H1 (cell line): ENCODE measurements at regions not wholly inside any gene's neighbourhood (a gene's known extent, or its start where the extent isn't known, plus 50 kb on each side); places are given as distances from the start of the nearest gene placed in this dataset.

ENCODE experiments used
- CTCF ChIA-PET: fragments of 300-600 bp; sonication (Branson Sonifier 250); formaldehyde crosslinking; loops from one replicate; lab custom pipeline; 2021; ENCODE audit not compliant: partially characterized antibody; lab: Charles Lee
- POLR2A ChIA-PET: fragments of 300-600 bp; sonication (Branson Sonifier 250); formaldehyde crosslinking; loops from one replicate; lab custom pipeline; 2021; ENCODE audit warnings: inconsistent platforms; ENCODE audit not compliant: partially characterized antibody; lab: Charles Lee
- DNase-seq, 2 experiments: peaks; one replicate each; pipeline versions ENCODE4 v3.0.0 to v3.0.0-alpha.2; 2010 to 2022; ENCODE audit warnings: low spot score in 2 of 2, low read depth in 1 of 2, mixed read lengths in 1 of 2
- FAIRE-seq: peaks from 2 replicates; lab custom pipeline; 2011; peaks lifted over from hg19 to GRCh38; lab: Jason Lieb, UNC
- H2AFZ ChIP-seq: 2 replicates; pipeline ENCODE4 v1.8.1; 2012; ENCODE audit warnings: low read length, inconsistent platforms
- H2AK5ac ChIP-seq: 2 replicates; pipeline ENCODE4 v1.6.1; 2013; ENCODE audit warnings: low read depth, low read length
- H2BK120ac ChIP-seq: replicated peaks from 2 replicates; pipeline ENCODE3; 2013; ENCODE audit warnings: low read depth, low read length, inconsistent platforms
- H2BK12ac ChIP-seq: 2 replicates; pipeline ENCODE4 v1.6.1; 2013; ENCODE audit warnings: low read depth, low read length
- H2BK15ac ChIP-seq: 2 replicates; pipeline ENCODE4 v1.6.1; 2013; ENCODE audit warnings: low read length
- H2BK20ac ChIP-seq: 2 replicates; pipeline ENCODE4 v1.6.1; 2013; ENCODE audit warnings: low read length
- H2BK5ac ChIP-seq: 2 replicates; pipeline ENCODE4 v1.6.1; 2013; ENCODE audit warnings: low read depth, low read length
- H3K14ac ChIP-seq: 2 replicates; pipeline ENCODE4 v1.6.1; 2013; ENCODE audit warnings: inconsistent platforms; ENCODE audit not compliant: insufficient read length
- H3K18ac ChIP-seq: 2 replicates; pipeline ENCODE4 v1.6.1; 2013; ENCODE audit warnings: low read length; ENCODE audit errors: extremely low read depth
- H3K23ac ChIP-seq: 2 replicates; pipeline ENCODE4 v1.6.1; 2013; ENCODE audit warnings: inconsistent platforms; ENCODE audit not compliant: insufficient read length
- H3K23me2 ChIP-seq: 2 replicates; pipeline ENCODE4 v1.6.1; 2013; ENCODE audit warnings: low read depth, low read length
- H3K27ac ChIP-seq: 2 replicates; pipeline ENCODE4 v1.6.1; 2011; ENCODE audit warnings: low read depth, low read length, inconsistent platforms
- H3K27me3 ChIP-seq, 4 experiments: replicated peaks in 1 of 4; 1 replicate in 1 of 4; 2 replicates in 3 of 4; pipeline versions ENCODE4 v1.6.1 to v1.8.1; 2011 to 2013; ENCODE audit warnings: low read length in 3 of 4, mild to moderate bottlenecking in 3 of 4, inconsistent platforms in 2 of 4, mixed read lengths in 2 of 4, moderate library complexity in 1 of 4; ENCODE audit not compliant: control insufficient read depth in 3 of 4, insufficient read depth in 3 of 4; ENCODE audit errors: extremely low read depth in 1 of 4
- H3K36me3 ChIP-seq, 4 experiments: 2 replicates each; pipeline versions ENCODE4 v1.6.1 to v1.8.1; 2011 to 2013; ENCODE audit warnings: mild to moderate bottlenecking in 4 of 4, low read length in 3 of 4, moderate library complexity in 2 of 4, control low read depth in 1 of 4, inconsistent platforms in 1 of 4; ENCODE audit not compliant: insufficient read depth in 4 of 4, control insufficient read depth in 2 of 4
- H3K4ac ChIP-seq: replicated peaks from 2 replicates; pipeline ENCODE3; 2013; ENCODE audit warnings: low read length, low read depth, mixed read lengths, inconsistent platforms; ENCODE audit not compliant: insufficient read length
- H3K4me1 ChIP-seq, 4 experiments: replicated peaks in 1 of 4; 1 replicate in 1 of 4; 2 replicates in 3 of 4; pipeline versions ENCODE4 v1.6.1 to v1.8.1; 2011 to 2013; ENCODE audit warnings: low read length in 3 of 4, inconsistent platforms in 2 of 4, mixed read lengths in 1 of 4; ENCODE audit not compliant: insufficient read depth in 4 of 4, control insufficient read depth in 3 of 4
- H3K4me2 ChIP-seq, 2 experiments: 2 replicates each; pipeline versions ENCODE4 v1.6.1 to v1.8.1; 2011 to 2013; ENCODE audit warnings: low read depth in 2 of 2, low read length in 2 of 2, control low read depth in 1 of 2, inconsistent platforms in 1 of 2, mild to moderate bottlenecking in 1 of 2; ENCODE audit not compliant: insufficient read depth in 1 of 2
- H3K4me3 ChIP-seq, 4 experiments: fragments of 200-600, 300-600 bp in 1 of 4; sonication (generic), shearing (Covaris generic), sonication (Bioruptor Twin) in 1 of 4; 2 replicates each; pipeline versions ENCODE4 v1.5.1 to v1.8.1; 2011 to 2016; ENCODE audit warnings: low read length in 4 of 4, low read depth in 3 of 4, control low read depth in 2 of 4, inconsistent platforms in 2 of 4, mild to moderate bottlenecking in 2 of 4, mixed read lengths in 1 of 4, moderate library complexity in 1 of 4; ENCODE audit not compliant: insufficient read depth in 2 of 4; ENCODE audit errors: extremely low read depth in 1 of 4
- H3K56ac ChIP-seq: replicated peaks from 2 replicates; pipeline ENCODE3; 2013; ENCODE audit warnings: low read depth, mild to moderate bottlenecking, mixed read lengths, low read length, inconsistent platforms; ENCODE audit not compliant: insufficient read length
- H3K79me1 ChIP-seq: 2 replicates; pipeline ENCODE4 v1.6.1; 2013; ENCODE audit warnings: low read depth, low read length, control low read depth
- H3K79me2 ChIP-seq, 2 experiments: 2 replicates each; pipeline versions ENCODE4 v1.6.1 to v1.8.1; 2012 to 2013; ENCODE audit warnings: low read length in 2 of 2, mild to moderate bottlenecking in 2 of 2, inconsistent platforms in 1 of 2; ENCODE audit not compliant: insufficient read depth in 2 of 2, control insufficient read depth in 1 of 2
- H3K9ac ChIP-seq, 4 experiments: replicated peaks in 1 of 4; 1 replicate in 1 of 4; 2 replicates in 3 of 4; pipeline versions ENCODE4 v1.6.1 to v1.8.1; 2011 to 2013; ENCODE audit warnings: low read depth in 3 of 4, low read length in 3 of 4, control low read depth in 2 of 4, mild to moderate bottlenecking in 2 of 4, moderate library complexity in 2 of 4, inconsistent platforms in 1 of 4; ENCODE audit errors: extremely low read depth in 1 of 4
- H3K9me3 ChIP-seq, 2 experiments: 2 replicates each; pipeline versions ENCODE4 v1.6.1 to v1.8.1; 2012 to 2013; ENCODE audit warnings: mild to moderate bottlenecking in 2 of 2, moderate library complexity in 2 of 2, control low read depth in 1 of 2, inconsistent platforms in 1 of 2, low read depth in 1 of 2, low read length in 1 of 2, mixed read lengths in 1 of 2; ENCODE audit not compliant: insufficient read depth in 2 of 2
- H4K20me1 ChIP-seq, 2 experiments: replicated peaks in 1 of 2; 2 replicates each; pipeline versions ENCODE3 to v1.8.1; 2011 to 2013; ENCODE audit warnings: inconsistent platforms in 2 of 2, low read length in 2 of 2, mild to moderate bottlenecking in 1 of 2; ENCODE audit not compliant: insufficient read depth in 2 of 2, control insufficient read depth in 1 of 2
- H4K5ac ChIP-seq: 2 replicates; pipeline ENCODE4 v1.6.1; 2013; ENCODE audit warnings: low read length, low read depth, mixed read lengths, inconsistent platforms; ENCODE audit not compliant: insufficient read length
- H4K8ac ChIP-seq: 2 replicates; pipeline ENCODE4 v1.8.0; 2013; ENCODE audit warnings: mild to moderate bottlenecking, moderate library complexity, low read length, inconsistent platforms; ENCODE audit not compliant: insufficient read depth; ENCODE audit errors: extremely low read depth
- H4K91ac ChIP-seq: replicated peaks from 2 replicates; pipeline ENCODE3; 2013; ENCODE audit warnings: low read length, mixed read lengths, inconsistent platforms; ENCODE audit not compliant: insufficient read length
- TEAD4 ChIP-seq: IDR thresholded peaks from 2 replicates; pipeline ENCODE4 v1.6.1; 2012; ENCODE audit warnings: low read depth, low read length, inconsistent platforms, mixed read lengths
- TF ChIP-seq, protein P1 (sequence below), 3 experiments: IDR thresholded peaks; 1 replicate in 2 of 3; 2 replicates in 1 of 3; pipeline versions ENCODE4 v1.5.1 to v1.6.1; 2011; ENCODE audit warnings: low read length in 3 of 3, mild to moderate bottlenecking in 3 of 3, inconsistent platforms in 2 of 3, low read depth in 1 of 3, moderate library complexity in 1 of 3; ENCODE audit not compliant: insufficient read depth in 1 of 3; ENCODE audit errors: control extremely low read depth in 1 of 3

DNA sequence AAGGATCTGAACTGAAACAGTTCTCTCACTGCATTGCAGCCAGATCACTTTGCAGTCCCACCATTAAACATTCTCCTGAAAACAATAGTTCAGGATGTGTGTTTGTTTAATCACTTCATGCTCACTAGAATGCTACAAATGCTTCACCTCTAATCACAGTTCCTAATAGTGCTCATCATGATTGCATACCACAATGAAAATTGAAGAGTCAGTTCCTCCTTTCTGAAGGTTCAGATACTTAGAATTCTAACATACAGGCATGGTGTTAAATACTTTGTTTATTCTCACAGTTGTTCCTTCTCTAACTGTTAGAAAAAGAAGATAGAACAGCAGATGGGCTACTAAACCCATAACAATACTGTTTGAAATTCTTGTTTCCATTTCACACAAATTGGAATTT, 622.3 kb upstream of the ACVR2A start:
- FAIRE-seq, result no peak
- Histone ChIP-seq H2BK12ac (no peak overlapping the region), H2AFZ (no peak overlapping the region)

More for the DNA sequence above, 622.3 kb upstream of the ACVR2A start:
- H4K91ac ChIP-seq, result no peak overlapping the region
- no peak overlapping the region for H2AK5ac ChIP-seq
- H3K4ac ChIP-seq, result no peak overlapping the region
- H2BK20ac ChIP-seq, result no peak overlapping the region
- ChIA-PET CTCF (no interaction called here), POLR2A (no interaction called here)
- no peak overlapping the region for H3K27ac ChIP-seq
- TF ChIP-seq, protein P1, sequence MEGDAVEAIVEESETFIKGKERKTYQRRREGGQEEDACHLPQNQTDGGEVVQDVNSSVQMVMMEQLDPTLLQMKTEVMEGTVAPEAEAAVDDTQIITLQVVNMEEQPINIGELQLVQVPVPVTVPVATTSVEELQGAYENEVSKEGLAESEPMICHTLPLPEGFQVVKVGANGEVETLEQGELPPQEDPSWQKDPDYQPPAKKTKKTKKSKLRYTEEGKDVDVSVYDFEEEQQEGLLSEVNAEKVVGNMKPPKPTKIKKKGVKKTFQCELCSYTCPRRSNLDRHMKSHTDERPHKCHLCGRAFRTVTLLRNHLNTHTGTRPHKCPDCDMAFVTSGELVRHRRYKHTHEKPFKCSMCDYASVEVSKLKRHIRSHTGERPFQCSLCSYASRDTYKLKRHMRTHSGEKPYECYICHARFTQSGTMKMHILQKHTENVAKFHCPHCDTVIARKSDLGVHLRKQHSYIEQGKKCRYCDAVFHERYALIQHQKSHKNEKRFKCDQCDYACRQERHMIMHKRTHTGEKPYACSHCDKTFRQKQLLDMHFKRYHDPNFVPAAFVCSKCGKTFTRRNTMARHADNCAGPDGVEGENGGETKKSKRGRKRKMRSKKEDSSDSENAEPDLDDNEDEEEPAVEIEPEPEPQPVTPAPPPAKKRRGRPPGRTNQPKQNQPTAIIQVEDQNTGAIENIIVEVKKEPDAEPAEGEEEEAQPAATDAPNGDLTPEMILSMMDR (IDR thresholded peaks at IDR 0.05; ENCODE audit: control extremely low read depth in 1 of 3, insufficient read depth in 1 of 3, low read depth in 1 of 3, low read length in 3 of 3), result no peak
- no peak for TF ChIP-seq TEAD4
- H3K27me3 ChIP-seq, result no peaks in the 10 kb centered on the region
- H3K14ac ChIP-seq, result no peak overlapping the region
- H2BK120ac ChIP-seq, result no peak overlapping the region
- no peak overlapping the region for H3K4me2 ChIP-seq
- no peak overlapping the region for H4K5ac ChIP-seq
- no peak overlapping the region for H2BK15ac ChIP-seq
- no peaks in the 10 kb centered on the region for H3K79me2 ChIP-seq
- H3K4me3 ChIP-seq, result no peak overlapping the region
- no peaks in the 10 kb centered on the region for H4K20me1 ChIP-seq
- no peak for DNase-seq
- peaks cover 6 to 7% of the 10 kb centered on the region in 2 experiments for H3K9me3 ChIP-seq
- H2BK5ac ChIP-seq, result no peak overlapping the region
- H3K23ac ChIP-seq, result no peak overlapping the region
- H4K8ac ChIP-seq, result no peak overlapping the region
- no peak overlapping the region for H3K9ac ChIP-seq
- no peak overlapping the region for H3K18ac ChIP-seq
- no peaks in the 10 kb centered on the region for H3K4me1 ChIP-seq
- H3K36me3 ChIP-seq, result no peaks in the 10 kb centered on the region
- no peaks in the 10 kb centered on the region for H3K79me1 ChIP-seq
- no peak overlapping the region for H3K56ac ChIP-seq
- H3K23me2 ChIP-seq, result no peaks in the 10 kb centered on the region
